ENCODE measurements at regions not wholly inside any gene's neighbourhood (a gene's known extent, or its start where the extent isn't known, plus 50 kb on each side); places are given as distances from the start of the nearest gene placed in this dataset.

DNA sequence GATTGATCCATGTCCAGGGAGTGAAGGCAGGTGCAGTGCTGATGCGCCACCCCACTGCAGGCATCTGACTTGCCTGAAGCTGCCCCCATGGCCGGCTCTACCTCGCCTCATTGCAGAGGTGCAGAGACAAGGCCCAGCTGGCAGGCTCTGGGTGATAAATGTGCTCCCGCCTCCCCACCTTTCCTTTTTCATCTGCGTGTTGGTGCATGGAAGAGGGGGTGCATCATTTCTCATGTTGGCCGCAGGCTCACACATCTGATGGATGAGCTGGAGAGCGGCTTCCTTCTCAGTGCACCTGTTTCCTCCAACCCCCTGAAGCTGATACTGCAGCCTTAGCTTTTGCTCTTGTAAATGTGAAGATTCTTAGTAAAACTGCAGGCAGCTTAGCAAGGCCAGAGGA lies 306.0 kb upstream of the KAZN start:
- Mint-ChIP-seq H3K27ac (no peak overlapping the region), H3K4me1 (no peaks in the 10 kb centered on the region), H3K4me3 (no peak overlapping the region), H3K27me3 (ENCODE audit: low read depth in 2 of 2) (peaks cover 16 to 27% of the 10 kb centered on the region in 2 donors), H3K9me3 (no peaks in the 10 kb centered on the region), H3K36me3 (no peaks in the 10 kb centered on the region)
- intact Hi-C loops (cut with micrococcal nuclease) = no loop called here
- no peak for DNase-seq
- Histone ChIP-seq H3K27ac (ENCODE audit: low read length) (no peak overlapping the region), H3K9me3 (ENCODE audit: control insufficient read depth, insufficient read depth, low read length) (no peaks in the 10 kb centered on the region), H3K4me1 (ENCODE audit: control insufficient read depth, insufficient read depth, low read length) (no peaks in the 10 kb centered on the region), H3K36me3 (ENCODE audit: control insufficient read depth, insufficient read depth, low read length) (no peaks in the 10 kb centered on the region), H3K4me3 (ENCODE audit: low read length) (no peak overlapping the region), H3K27me3 (ENCODE audit: control insufficient read depth, insufficient read depth, low read length) (no peaks in the 10 kb centered on the region)
- WGBS (ENCODE audit: insufficient coverage) = 69% methylated on average over 5 of the region's 7 CpGs
- ATAC-seq = no peak
- TF ChIP-seq, protein P1, sequence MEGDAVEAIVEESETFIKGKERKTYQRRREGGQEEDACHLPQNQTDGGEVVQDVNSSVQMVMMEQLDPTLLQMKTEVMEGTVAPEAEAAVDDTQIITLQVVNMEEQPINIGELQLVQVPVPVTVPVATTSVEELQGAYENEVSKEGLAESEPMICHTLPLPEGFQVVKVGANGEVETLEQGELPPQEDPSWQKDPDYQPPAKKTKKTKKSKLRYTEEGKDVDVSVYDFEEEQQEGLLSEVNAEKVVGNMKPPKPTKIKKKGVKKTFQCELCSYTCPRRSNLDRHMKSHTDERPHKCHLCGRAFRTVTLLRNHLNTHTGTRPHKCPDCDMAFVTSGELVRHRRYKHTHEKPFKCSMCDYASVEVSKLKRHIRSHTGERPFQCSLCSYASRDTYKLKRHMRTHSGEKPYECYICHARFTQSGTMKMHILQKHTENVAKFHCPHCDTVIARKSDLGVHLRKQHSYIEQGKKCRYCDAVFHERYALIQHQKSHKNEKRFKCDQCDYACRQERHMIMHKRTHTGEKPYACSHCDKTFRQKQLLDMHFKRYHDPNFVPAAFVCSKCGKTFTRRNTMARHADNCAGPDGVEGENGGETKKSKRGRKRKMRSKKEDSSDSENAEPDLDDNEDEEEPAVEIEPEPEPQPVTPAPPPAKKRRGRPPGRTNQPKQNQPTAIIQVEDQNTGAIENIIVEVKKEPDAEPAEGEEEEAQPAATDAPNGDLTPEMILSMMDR (IDR thresholded peaks at IDR 0.05) = no peak

- no peaks in the 10 kb centered on the region for H3K36me3 Mint-ChIP-seq
- no peaks in the 10 kb centered on the region for H3K9me3 ChIP-seq (ENCODE audit: control insufficient read depth, insufficient read depth, low read length)
- no peak overlapping the region for H3K4me3 Mint-ChIP-seq
- intact Hi-C loops (cut with micrococcal nuclease) = no loop called here
- H3K27me3 Mint-ChIP-seq (ENCODE audit: low read depth in 2 of 2) = peaks cover 7 to 20% of the 10 kb centered on the region in 2 donors
- 85% methylated on average over 5 of the region's 5 CpGs for WGBS (ENCODE audit: insufficient coverage)
- no peaks in the 10 kb centered on the region for H3K36me3 ChIP-seq (ENCODE audit: control insufficient read depth, insufficient read depth, low read length)
- no peaks in the 10 kb centered on the region for H3K4me1 ChIP-seq (ENCODE audit: control insufficient read depth, insufficient read depth, low read length)
- no peaks in the 10 kb centered on the region for H3K27me3 ChIP-seq (ENCODE audit: control insufficient read depth, insufficient read depth, low read length)
- H3K27ac Mint-ChIP-seq = no peak overlapping the region
- H3K4me1 Mint-ChIP-seq = no peaks in the 10 kb centered on the region
- DNase-seq (no peak), ATAC-seq (no peak)
- H3K4me3 ChIP-seq (ENCODE audit: low read length) = no peak overlapping the region
- TF ChIP-seq, protein P1 (IDR thresholded peaks at IDR 0.05) = no peak
- no peaks in the 10 kb centered on the region for H3K9me3 Mint-ChIP-seq
- no peak overlapping the region for H3K27ac ChIP-seq (ENCODE audit: low read length)
Measured at GRCh38 chr1:14294006-14294405, 304.5 kb upstream of the KAZN start.

GRCh38 chr1:14294860-14295536 lies 303.5 kb upstream of the KAZN start:
- no peak for ATAC-seq
- H3K9me3 ChIP-seq (ENCODE audit: control insufficient read depth, insufficient read depth, low read length) = no peaks in the 10 kb centered on the region
- 70% methylated on average over 3 of the region's 3 CpGs for WGBS (ENCODE audit: insufficient coverage)
- DNase-seq = no peak
- Mint-ChIP-seq H3K36me3 (no peaks in the 10 kb centered on the region), H3K4me1 (no peaks in the 10 kb centered on the region), H3K9me3 (no peaks in the 10 kb centered on the region), H3K27ac (no peak overlapping the region), H3K27me3 (ENCODE audit: low read depth in 2 of 2) (peaks cover 0 to 17% of the 10 kb centered on the region in 2 donors), H3K4me3 (no peak overlapping the region)
- no peaks in the 10 kb centered on the region for H3K27me3 ChIP-seq (ENCODE audit: control insufficient read depth, insufficient read depth, low read length)
- intact Hi-C loops (cut with micrococcal nuclease) = no loop called here
- TF ChIP-seq, protein P1 (IDR thresholded peaks at IDR 0.05) = no peak
- H3K27ac ChIP-seq (ENCODE audit: low read length) = no peak overlapping the region
- H3K4me1 ChIP-seq (ENCODE audit: control insufficient read depth, insufficient read depth, low read length) = no peaks in the 10 kb centered on the region
- H3K36me3 ChIP-seq (ENCODE audit: control insufficient read depth, insufficient read depth, low read length) = no peaks in the 10 kb centered on the region
- no peak overlapping the region for H3K4me3 ChIP-seq (ENCODE audit: low read length)

- Mint-ChIP-seq H3K4me3 (no peak overlapping the region), H3K4me1 (no peaks in the 10 kb centered on the region), H3K27me3 (ENCODE audit: low read depth in 2 of 2) (peaks cover under 1 to 9% of the 10 kb centered on the region in 2 donors), H3K36me3 (no peaks in the 10 kb centered on the region), H3K9me3 (no peaks in the 10 kb centered on the region), H3K27ac (no peak overlapping the region)
- WGBS (ENCODE audit: insufficient coverage) = 85% methylated on average over 3 of the region's 3 CpGs
- Histone ChIP-seq H3K27ac (ENCODE audit: low read length) (no peak overlapping the region), H3K36me3 (ENCODE audit: control insufficient read depth, insufficient read depth, low read length) (no peaks in the 10 kb centered on the region), H3K27me3 (ENCODE audit: control insufficient read depth, insufficient read depth, low read length) (no peaks in the 10 kb centered on the region), H3K4me3 (ENCODE audit: low read length) (no peak overlapping the region), H3K9me3 (ENCODE audit: control insufficient read depth, insufficient read depth, low read length) (no peaks in the 10 kb centered on the region), H3K4me1 (ENCODE audit: control insufficient read depth, insufficient read depth, low read length) (no peaks in the 10 kb centered on the region)
- DNase-seq (no peak), ATAC-seq (no peak)
- TF ChIP-seq, protein P1 (IDR thresholded peaks at IDR 0.05) = no peak
- intact Hi-C loops (cut with micrococcal nuclease) = no loop called here
Measured at GRCh38 chr1:14296795-14297194, 301.7 kb upstream of the KAZN start.
